Stomach (tissue), 8 donors: ENCODE measurements at regions not wholly inside any gene's neighbourhood (a gene's known extent, or its start where the extent isn't known, plus 50 kb on each side); places are given as distances from the start of the nearest gene placed in this dataset.

Experiments used
- DNase-seq, 2 donors: peaks; one replicate each; pipeline versions ENCODE4 v3.0.0 to v3.0.0-alpha.2; 2013 to 2019
- H3K27ac ChIP-seq, 5 donors: fragments of 200-600 bp in 4 of 5; sonication (generic) in 4 of 5; one replicate each; pipeline ENCODE4 v1.5.1; 2013 to 2019; ENCODE audit warnings: mild to moderate bottlenecking in 1 of 5, moderate library complexity in 1 of 5
- H3K27me3 ChIP-seq, 3 donors: fragments of 200-600 bp; sonication (generic); one replicate each; pipeline ENCODE4 v1.5.1; 2017 to 2019; ENCODE audit warnings: mixed run types in 1 of 3
- H3K36me3 ChIP-seq, 4 donors: fragments of 200-600 bp; sonication (generic); 1 replicate in 3 of 4; 2 replicates in 1 of 4; pipeline ENCODE4 v1.5.1; 2016 to 2019
- H3K4me1 ChIP-seq, 4 donors: fragments of 200-600 bp; sonication (generic); one replicate each; pipeline ENCODE4 v1.5.1; 2016 to 2019
- H3K4me3 ChIP-seq, 4 donors: fragments of 200-600 bp; sonication (generic) in 3 of 4; one replicate each; pipeline ENCODE4 v1.5.1; 2016 to 2019; ENCODE audit warnings: mild to moderate bottlenecking in 1 of 4
- H3K9me3 ChIP-seq, 4 donors: fragments of 200-600 bp; sonication (generic); one replicate each; pipeline ENCODE4 v1.5.1; 2016 to 2019
- CTCF ChIP-seq, 7 experiments: fragments of 450-650 bp in 4 of 7; fragments of 200-600 bp in 3 of 7; sonication (generic) in 3 of 7; IDR thresholded peaks; one replicate each; pipeline ENCODE4 v1.5.1; 2016 to 2019; ENCODE audit warnings: antibody characterized with exemption in 7 of 7, control low read depth in 2 of 7, mild to moderate bottlenecking in 1 of 7
- EP300 ChIP-seq: sonication (generic); formaldehyde crosslinking; IDR thresholded peaks from one replicate; pipeline ENCODE4 v1.6.1; 2017; ENCODE audit warnings: antibody characterized with exemption
- POLR2A ChIP-seq, 4 donors: fragments of 450-650 bp; IDR thresholded peaks; one replicate each; pipeline ENCODE4 v1.6.1; 2016; ENCODE audit warnings: antibody characterized with exemption in 4 of 4, control low read depth in 2 of 4, mild to moderate bottlenecking in 1 of 4, moderate library complexity in 1 of 4
- POLR2AphosphoS5 ChIP-seq, 3 donors: sonication (generic); formaldehyde crosslinking; IDR thresholded peaks; one replicate each; pipeline ENCODE4 v1.6.1; 2016; ENCODE audit warnings: antibody characterized with exemption in 3 of 3
- WGBS, 5 donors: extraction: QIAGEN DNeasy Blood & Tissue Kit in 3 of 5; methylation state at CpG; one replicate each; pipeline versions ENCODE4 v1.1.5 to v1.1.7; 2013 to 2018; 5-methylcytosine and 5-hydroxymethylcytosine counted together
- intact Hi-C: fragments of 100-400 bp; cut with DNase I; formaldehyde crosslinking; loops from one replicate; pipeline ENCODE4 v1.15.1; 2023; ENCODE audit warnings: low total_unique reads
- donor health status: healthy with polysubstance abuse.
- donor health status: Bipolar disorder and iron deficiency.
- donor health status: healthy.

DNA sequence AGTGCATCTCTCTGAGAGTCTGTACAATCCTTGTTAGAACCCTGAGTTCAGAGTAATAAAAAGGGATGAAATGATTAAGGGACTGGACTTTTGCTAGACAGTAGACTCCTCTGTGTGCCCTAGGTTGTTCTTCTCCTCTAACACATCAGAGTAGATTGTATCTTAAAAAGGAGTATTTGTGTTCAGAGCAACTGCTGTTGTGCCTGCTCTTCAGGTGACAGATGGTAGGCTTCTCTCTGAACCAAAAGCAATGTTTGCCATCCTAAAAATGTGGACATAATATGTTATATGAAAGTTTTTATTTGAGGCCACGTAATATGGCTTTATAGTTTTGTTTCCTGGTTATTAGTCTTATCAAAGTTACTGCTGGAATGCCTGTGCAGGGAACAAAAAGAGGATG is 588.6 kb upstream of the FAT1 start:
- Histone ChIP-seq H3K36me3 (no peaks in the 10 kb centered on the region), H3K27me3 (no peaks in the 10 kb centered on the region), H3K4me3 (no peak overlapping the region), H3K9me3 (no peaks in the 10 kb centered on the region), H3K4me1 (no peaks in the 10 kb centered on the region), H3K27ac (no peak overlapping the region)
- 56 to 73% (median 63%) methylated on average over 1 of the region's 1 CpG for WGBS, 5 donors
- intact Hi-C loops = no loop called here
- no peak for DNase-seq
- TF ChIP-seq EP300 (no peak), CTCF (IDR thresholded peaks at IDR 0.05) (no peak), POLR2A (IDR thresholded peaks at IDR 0.05) (no peak), POLR2AphosphoS5 (IDR thresholded peaks at IDR 0.05) (no peak)

GRCh38 chr4:187317799-187318198 is 594.1 kb upstream of the FAT1 start:
- DNase-seq = no peak
- Histone ChIP-seq H3K4me1 (no peaks in the 10 kb centered on the region), H3K9me3 (no peaks in the 10 kb centered on the region), H3K27me3 (no peaks in the 10 kb centered on the region), H3K27ac (no peak overlapping the region), H3K4me3 (no peak overlapping the region), H3K36me3 (no peaks in the 10 kb centered on the region)
- WGBS, 5 donors = 86 to 96% (median 94%) methylated on average over 4 to 6 of the region's 6 CpGs
- intact Hi-C loops = no loop called here
- TF ChIP-seq POLR2AphosphoS5 (IDR thresholded peaks at IDR 0.05) (no peak), POLR2A (IDR thresholded peaks at IDR 0.05) (no peak)

GRCh38 chr4:187321711-187322110 is 598.1 kb upstream of the FAT1 start:
- Histone ChIP-seq H3K27ac (no peak overlapping the region), H3K9me3 (no peaks in the 10 kb centered on the region), H3K4me3 (no peak overlapping the region), H3K36me3 (no peaks in the 10 kb centered on the region), H3K27me3 (no peaks in the 10 kb centered on the region), H3K4me1 (no peaks in the 10 kb centered on the region)
- DNase-seq = no peak
- TF ChIP-seq POLR2A (IDR thresholded peaks at IDR 0.05) (no peak), EP300 (no peak), POLR2AphosphoS5 (IDR thresholded peaks at IDR 0.05) (no peak), CTCF (IDR thresholded peaks at IDR 0.05) (no peak)
- intact Hi-C loops = no loop called here
- 67 to 74% (median 72%) methylated on average over 2 of the region's 2 CpGs for WGBS, 5 donors

DNA sequence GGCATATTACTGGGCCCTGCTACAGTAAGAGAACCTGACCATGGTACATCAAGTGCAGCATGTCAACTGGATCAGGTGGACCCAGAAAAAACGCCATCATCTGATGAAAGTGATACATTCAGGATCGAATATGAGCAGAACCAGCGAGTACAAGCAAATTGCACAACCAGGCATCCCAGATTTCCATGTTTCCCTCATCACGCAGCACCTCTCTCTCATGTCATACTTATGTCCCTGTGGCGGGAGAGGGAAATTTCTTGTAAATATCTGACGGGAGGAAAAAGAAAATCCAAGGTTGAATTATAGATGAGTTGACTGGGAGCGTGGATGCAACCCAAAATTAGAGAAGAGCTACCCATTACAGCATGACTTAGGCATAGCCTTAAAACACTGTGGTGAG is 608.5 kb upstream of the FAT1 start:
- WGBS, 5 donors = 82 to 93% (median 90%) methylated on average over 7 of the region's 7 CpGs
- Histone ChIP-seq H3K9me3 (no peaks in the 10 kb centered on the region), H3K27me3 (no peaks in the 10 kb centered on the region), H3K27ac (no peak overlapping the region), H3K4me1 (no peaks in the 10 kb centered on the region), H3K4me3 (no peak overlapping the region), H3K36me3 (no peaks in the 10 kb centered on the region)
- intact Hi-C loops = no loop called here
- no peak for DNase-seq
- TF ChIP-seq POLR2A (IDR thresholded peaks at IDR 0.05) (no peak), POLR2AphosphoS5 (IDR thresholded peaks at IDR 0.05) (no peak), CTCF (IDR thresholded peaks at IDR 0.05) (no peak), EP300 (no peak)

- H3K27ac ChIP-seq = no peak overlapping the region
- no peak for DNase-seq
- no peak overlapping the region for H3K4me3 ChIP-seq
- intact Hi-C loops = no loop called here
- no peak for TF ChIP-seq CTCF (IDR thresholded peaks at IDR 0.05)
- no peak for TF ChIP-seq EP300
- no peak for TF ChIP-seq POLR2AphosphoS5 (IDR thresholded peaks at IDR 0.05)
- TF ChIP-seq POLR2A (IDR thresholded peaks at IDR 0.05) = no peak
- H3K9me3 ChIP-seq = no peaks in the 10 kb centered on the region
- H3K4me1 ChIP-seq = no peaks in the 10 kb centered on the region
- H3K27me3 ChIP-seq = no peaks in the 10 kb centered on the region
- no peaks in the 10 kb centered on the region for H3K36me3 ChIP-seq
- WGBS, 5 donors = 81 to 92% (median 87%) methylated on average over 4 of the region's 4 CpGs
Observed at GRCh38 chr4:187333151-187333550, 609.5 kb upstream of the FAT1 start.
